GM12872 (cell line): ENCODE measurements at regions not wholly inside any gene's neighbourhood (a gene's known extent, or its start where the extent isn't known, plus 50 kb on each side); places are given as distances from the start of the nearest gene placed in this dataset.

Experiments
- TF ChIP-seq, protein P1 (sequence below): IDR thresholded peaks from 3 replicates; pipeline ENCODE4 v1.5.1; 2011; ENCODE audit warnings: low read depth, mild to moderate bottlenecking, low read length, moderate library complexity; ENCODE audit not compliant: insufficient read depth

DNA sequence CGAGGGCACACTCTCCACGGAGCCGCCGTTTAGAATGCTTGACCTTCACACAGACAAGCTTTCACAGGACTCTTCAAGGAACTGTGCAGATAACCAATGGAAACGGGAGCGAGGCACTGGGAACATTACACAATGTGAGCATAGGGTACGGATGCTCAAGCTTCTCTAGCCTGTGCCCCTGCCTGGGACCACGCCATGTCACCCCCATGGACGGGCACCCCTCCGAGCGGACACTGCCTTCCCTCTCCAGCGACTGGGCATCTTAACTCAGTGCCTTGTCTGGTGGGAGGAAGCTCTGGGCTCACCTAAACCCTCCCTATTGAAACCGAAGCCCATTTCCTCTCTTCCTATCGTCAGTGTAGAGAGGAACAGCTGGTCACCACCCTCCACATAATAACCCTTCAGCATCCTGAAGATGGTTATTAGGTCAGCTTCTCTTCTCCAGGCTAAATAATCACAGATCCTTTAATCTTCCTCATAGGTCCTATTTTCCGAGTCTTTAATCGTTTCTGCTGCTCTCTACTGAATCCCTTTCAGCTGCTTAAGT is 626.7 kb downstream of the GALR1 start:
- TF ChIP-seq, protein P1, sequence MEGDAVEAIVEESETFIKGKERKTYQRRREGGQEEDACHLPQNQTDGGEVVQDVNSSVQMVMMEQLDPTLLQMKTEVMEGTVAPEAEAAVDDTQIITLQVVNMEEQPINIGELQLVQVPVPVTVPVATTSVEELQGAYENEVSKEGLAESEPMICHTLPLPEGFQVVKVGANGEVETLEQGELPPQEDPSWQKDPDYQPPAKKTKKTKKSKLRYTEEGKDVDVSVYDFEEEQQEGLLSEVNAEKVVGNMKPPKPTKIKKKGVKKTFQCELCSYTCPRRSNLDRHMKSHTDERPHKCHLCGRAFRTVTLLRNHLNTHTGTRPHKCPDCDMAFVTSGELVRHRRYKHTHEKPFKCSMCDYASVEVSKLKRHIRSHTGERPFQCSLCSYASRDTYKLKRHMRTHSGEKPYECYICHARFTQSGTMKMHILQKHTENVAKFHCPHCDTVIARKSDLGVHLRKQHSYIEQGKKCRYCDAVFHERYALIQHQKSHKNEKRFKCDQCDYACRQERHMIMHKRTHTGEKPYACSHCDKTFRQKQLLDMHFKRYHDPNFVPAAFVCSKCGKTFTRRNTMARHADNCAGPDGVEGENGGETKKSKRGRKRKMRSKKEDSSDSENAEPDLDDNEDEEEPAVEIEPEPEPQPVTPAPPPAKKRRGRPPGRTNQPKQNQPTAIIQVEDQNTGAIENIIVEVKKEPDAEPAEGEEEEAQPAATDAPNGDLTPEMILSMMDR, result no peak

DNA sequence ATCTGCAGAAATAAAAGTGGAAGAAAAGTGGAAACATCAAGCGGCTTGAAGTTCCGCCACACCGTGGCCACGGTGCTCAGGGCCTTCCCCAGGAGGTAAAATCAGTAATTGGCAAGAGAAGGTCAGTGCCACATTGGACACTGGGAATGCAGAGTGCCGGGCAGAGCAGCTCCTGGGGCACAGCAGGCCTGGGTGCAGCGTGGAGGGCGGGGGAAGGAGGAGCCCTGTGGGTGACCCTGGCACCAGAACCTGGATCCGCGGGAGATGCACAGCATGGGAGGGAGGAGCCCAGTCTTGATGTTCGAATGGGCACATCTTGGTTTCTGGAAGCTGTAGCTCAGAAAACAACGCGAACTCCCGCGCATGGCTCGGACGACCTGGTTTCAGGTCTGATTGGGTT is 630.2 kb downstream of the GALR1 start:
- TF ChIP-seq, protein P1, result no peak

DNA sequence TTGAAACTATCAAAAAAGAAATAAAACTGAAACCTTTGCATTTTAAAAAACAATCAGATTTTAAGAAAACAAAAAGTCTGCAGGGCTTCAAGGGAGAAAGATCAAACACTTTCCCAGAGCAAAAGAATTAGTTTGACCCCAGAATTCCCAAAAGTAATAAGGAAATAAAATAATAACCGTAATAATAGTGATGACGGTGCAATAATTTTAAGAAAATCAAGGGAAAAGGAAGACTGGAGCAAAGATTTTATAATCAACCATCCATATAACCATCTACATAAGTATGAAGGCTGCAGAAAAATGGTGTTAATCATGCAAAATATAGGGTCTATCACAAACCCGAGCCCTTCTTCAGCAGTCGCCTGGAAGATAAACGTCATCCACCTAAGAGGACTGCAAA is 634.8 kb downstream of the GALR1 start:
- TF ChIP-seq, protein P1, result no peak

DNA sequence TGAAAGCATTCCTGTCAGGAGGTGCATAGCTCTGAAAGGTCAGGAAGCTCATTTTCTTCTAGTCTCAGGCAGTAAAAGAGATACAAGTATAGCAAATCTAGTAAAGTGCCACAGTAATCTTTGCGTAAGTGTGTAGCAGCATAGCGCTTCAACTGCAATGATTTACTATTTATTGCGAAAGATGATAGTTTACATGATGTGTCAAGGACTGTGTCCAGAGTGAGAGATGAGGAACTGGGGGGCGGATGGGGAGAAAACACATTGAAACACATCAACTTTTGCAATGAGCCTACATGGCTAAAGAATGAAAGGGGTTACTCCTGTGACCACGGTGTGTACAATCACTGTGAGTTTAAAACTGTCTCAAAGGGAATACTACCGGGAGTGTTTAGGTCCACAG is 644.4 kb downstream of the GALR1 start:
- TF ChIP-seq, protein P1, result no peak

DNA sequence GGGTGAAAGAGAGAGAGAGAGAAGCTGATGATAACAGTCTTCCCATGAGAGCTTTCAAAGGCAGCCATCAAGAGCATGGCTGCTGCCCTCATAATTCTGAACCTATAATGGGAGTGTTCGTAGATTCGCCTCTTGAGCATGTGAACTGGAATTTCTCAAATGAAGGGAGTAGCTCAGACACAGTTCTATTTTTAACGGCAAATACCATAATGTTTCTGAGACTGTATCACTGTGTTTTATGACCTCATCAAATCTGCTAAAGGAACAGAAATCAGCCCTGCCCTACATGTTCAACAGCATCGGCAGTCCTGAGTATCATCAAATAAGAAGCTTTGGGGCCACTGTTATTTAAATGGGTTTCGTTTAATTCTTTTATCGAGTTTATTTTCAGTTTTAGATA is 645.6 kb downstream of the GALR1 start:
- TF ChIP-seq, protein P1, result no peak

DNA sequence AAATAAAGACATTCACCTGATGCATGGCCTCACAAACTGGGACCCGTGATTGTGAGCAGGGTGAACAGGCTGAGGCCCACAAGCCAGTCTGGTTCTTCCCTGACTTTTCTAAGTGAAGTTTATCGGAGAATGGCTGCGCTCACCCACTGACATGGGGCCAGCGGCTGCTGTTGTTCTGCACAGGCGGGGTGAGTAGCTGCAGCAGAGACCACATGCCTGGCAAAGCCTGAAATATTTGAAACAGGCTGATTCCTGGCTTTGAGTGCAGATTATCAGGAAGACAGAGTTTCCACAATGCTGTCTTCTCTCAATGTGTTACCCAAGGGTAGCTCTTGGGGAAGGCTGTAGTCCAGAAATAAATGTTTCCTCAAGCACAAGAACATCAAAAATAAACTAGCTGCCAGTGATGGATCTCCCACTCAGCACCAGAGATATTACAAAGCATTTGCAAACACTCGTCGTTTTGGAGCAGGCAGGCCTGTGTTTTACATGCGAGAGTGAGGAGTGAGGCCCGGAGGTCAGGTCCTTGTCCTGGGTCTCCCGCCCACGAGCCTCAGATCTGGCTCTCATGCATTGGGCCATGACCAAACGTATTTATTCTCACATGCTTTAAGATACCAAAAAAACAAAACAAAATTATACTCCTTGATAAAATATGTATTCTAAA is 647.1 kb downstream of the GALR1 start:
- TF ChIP-seq, protein P1, result no peak

DNA sequence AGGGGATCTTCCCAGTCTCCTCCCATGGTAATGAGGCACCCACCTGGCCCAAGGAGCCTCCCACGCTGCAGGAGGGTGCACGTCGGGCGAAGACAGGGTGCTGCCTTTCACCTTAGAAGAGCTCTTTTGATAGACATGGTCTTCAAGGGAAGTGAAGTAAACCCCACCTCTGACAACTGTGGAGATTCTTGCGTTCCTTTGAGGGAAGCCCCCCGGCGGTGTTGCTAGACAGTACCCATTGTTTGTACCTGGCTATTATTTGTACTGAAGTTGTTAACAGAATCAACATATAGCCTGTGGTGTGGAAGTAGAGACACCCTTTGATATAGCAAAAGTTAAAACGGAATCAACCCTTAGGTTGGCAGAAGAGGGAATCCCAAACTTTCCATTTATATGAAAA is 648.0 kb downstream of the GALR1 start:
- TF ChIP-seq, protein P1, result no peak
